GM06990 (cell line): ENCODE measurements at regions not wholly inside any gene's neighbourhood (a gene's known extent, or its start where the extent isn't known, plus 50 kb on each side); places are given as distances from the start of the nearest gene placed in this dataset.

Experiments used
- DNase-seq: peaks from one replicate; pipeline ENCODE4 v3.0.0-alpha.2; 2011; ENCODE audit not compliant: insufficient read length; ENCODE audit errors: extremely low read depth
- H3K27me3 ChIP-seq: replicated peaks from 2 replicates; pipeline ENCODE4 v1.6.0; 2011; ENCODE audit warnings: low read length; ENCODE audit not compliant: control insufficient read depth, insufficient read depth
- H3K36me3 ChIP-seq: 2 replicates; pipeline ENCODE4 v1.5.1; 2011; ENCODE audit warnings: low read length; ENCODE audit not compliant: control insufficient read depth, insufficient read depth
- H3K4me3 ChIP-seq: replicated peaks from 2 replicates; pipeline ENCODE4 v1.5.1; 2011; ENCODE audit warnings: low read depth, mild to moderate bottlenecking, control low read depth, low read length
- TF ChIP-seq, protein P1 (sequence below): IDR thresholded peaks from 2 replicates; pipeline ENCODE4 v1.5.1; 2011; ENCODE audit warnings: low read length, control low read depth, mild to moderate bottlenecking, inconsistent platforms; ENCODE audit not compliant: insufficient read depth, poor library complexity, severe bottlenecking

DNA sequence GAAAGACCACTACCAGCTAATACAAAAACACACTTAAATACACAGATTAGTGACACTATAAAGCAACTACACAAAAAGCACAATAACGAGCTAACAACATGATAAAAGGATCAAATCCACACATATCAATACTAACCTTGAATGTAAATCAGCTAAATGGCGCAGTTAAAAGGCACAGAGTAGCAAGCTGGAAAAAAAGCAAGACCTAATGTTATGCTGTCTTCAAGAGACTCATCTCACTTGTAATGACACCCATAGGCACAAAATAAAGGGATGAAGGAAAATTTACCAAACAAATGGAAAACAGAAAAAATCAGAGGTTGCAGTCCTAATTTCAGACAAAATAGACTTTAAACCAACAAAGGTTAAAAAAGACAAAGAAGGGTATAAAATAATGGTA is 86.3 kb downstream of the NUS1 start:
- no peak for DNase-seq
- TF ChIP-seq, protein P1, sequence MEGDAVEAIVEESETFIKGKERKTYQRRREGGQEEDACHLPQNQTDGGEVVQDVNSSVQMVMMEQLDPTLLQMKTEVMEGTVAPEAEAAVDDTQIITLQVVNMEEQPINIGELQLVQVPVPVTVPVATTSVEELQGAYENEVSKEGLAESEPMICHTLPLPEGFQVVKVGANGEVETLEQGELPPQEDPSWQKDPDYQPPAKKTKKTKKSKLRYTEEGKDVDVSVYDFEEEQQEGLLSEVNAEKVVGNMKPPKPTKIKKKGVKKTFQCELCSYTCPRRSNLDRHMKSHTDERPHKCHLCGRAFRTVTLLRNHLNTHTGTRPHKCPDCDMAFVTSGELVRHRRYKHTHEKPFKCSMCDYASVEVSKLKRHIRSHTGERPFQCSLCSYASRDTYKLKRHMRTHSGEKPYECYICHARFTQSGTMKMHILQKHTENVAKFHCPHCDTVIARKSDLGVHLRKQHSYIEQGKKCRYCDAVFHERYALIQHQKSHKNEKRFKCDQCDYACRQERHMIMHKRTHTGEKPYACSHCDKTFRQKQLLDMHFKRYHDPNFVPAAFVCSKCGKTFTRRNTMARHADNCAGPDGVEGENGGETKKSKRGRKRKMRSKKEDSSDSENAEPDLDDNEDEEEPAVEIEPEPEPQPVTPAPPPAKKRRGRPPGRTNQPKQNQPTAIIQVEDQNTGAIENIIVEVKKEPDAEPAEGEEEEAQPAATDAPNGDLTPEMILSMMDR, result no peak
- Histone ChIP-seq H3K36me3 (no peaks in the 10 kb centered on the region), H3K4me3 (no peak overlapping the region), H3K27me3 (no peaks in the 10 kb centered on the region)

DNA sequence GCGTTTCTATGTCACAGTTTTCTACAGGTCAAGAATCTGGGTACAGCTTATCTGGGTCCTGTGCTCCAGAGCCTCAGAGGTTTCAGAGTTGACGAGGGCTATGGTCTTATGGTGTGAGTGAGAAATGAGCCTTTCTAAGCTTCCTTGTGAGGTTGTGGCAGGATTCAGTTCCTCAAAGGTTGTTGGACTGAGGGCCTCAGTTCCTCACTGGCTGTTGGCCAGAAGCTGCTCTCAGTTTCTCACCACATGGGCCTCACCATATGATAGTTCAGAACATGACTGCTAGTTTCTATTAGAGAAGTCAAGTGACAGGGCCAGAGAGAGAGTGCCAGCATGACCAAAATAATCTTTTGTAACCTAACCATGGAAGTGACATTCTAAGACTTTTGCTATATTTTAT is 96.1 kb downstream of the NUS1 start:
- TF ChIP-seq, protein P1, result no peak

DNA sequence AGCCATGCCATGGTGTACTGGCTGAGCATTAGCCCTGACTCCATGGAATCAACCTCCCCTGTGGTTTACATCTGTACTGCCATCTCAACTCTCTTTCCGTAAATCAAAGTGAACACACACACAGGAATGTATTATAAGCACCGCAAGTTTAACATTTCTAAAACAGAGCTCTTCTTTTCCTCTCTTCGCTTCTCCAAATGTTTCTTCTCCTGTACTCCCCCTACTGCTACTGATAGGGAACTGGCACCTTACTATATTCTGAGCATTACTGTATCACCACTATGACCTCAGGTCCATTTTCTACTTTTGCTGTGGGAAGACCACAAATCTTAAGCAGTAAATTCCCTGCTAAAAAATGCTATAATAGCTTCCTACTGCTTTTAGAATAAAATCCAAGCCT is 101.2 kb downstream of the NUS1 start:
- no peak overlapping the region for H3K4me3 ChIP-seq
- TF ChIP-seq, protein P1, result peak; percentile 53
- DNase-seq, result no peak
- no peaks in the 10 kb centered on the region for H3K27me3 ChIP-seq
- H3K36me3 ChIP-seq, result no peaks in the 10 kb centered on the region

More for the DNA sequence above, 96.1 kb downstream of the NUS1 start:
- no peak overlapping the region for H3K4me3 ChIP-seq
- no peaks in the 10 kb centered on the region for H3K36me3 ChIP-seq
- H3K27me3 ChIP-seq, result no peaks in the 10 kb centered on the region
- DNase-seq, result peak; percentile 71

DNA sequence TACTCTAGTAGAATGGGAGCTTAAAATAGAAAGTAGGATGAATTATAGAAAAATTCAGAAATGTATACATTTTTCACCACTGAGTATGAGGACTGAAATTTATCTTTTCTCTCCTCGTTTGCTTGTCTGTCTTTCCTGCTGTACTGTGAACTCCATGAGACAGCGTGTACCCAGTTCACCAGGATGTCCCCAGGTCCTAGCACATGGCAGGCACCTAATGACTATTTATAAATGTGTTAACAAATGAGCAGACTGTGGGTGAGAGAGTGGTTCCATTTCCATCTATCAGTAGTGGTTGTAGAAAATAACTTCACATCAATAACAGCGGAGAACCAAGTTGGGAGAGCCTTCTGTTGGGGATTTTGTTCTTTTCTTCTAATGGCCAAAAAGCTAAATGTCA is 106.3 kb downstream of the NUS1 start:
- TF ChIP-seq, protein P1, result no peak
- no peak for DNase-seq
- Histone ChIP-seq H3K36me3 (no peaks in the 10 kb centered on the region), H3K27me3 (no peaks in the 10 kb centered on the region), H3K4me3 (no peak overlapping the region)

DNA sequence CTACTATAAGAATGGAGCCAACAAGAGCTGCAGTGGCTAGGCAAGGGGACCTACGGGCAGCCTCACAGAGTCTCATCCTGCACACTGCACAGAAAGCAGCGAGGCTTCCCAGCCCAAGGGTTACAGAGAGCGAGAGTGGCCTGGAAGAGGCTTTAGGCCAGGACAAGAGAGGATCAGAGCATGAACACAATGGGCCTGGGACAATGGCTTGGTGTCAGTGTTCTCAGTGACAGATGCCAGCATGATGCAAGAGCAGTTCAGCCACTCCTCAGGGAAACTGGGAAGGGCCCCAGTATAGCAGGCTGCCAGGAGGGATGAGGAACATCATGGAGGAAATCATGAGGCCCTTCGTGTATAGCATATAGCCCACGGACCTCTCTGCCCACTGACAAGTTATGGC is 108.0 kb downstream of the NUS1 start:
- DNase-seq, result no peak
- TF ChIP-seq, protein P1, result no peak
- no peak overlapping the region for H3K4me3 ChIP-seq
- no peaks in the 10 kb centered on the region for H3K36me3 ChIP-seq
- H3K27me3 ChIP-seq, result no peaks in the 10 kb centered on the region

DNA sequence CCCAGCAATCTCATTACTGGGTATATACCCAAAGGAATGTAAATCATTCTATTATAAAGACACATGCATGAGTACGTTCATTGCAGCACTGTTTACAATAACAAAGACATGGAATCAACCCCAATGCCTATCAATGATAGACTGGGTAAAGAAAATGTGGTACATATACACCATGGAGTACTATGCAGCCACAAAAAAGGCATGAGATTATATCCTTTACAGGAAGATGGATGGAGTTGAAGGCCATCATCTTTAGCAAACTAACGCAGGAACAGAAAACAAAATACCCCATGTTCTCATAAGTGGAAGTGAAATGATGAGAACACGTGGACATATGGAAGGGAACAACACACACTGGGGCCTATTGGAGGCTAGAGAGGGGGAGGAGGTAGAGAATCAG is 115.7 kb downstream of the NUS1 start:
- TF ChIP-seq, protein P1, result no peak
- Histone ChIP-seq H3K36me3 (no peaks in the 10 kb centered on the region), H3K27me3 (no peaks in the 10 kb centered on the region; the same call in 1 of the 2 replicates), H3K4me3 (no peak overlapping the region)
- DNase-seq, result no peak
